Liver (tissue), 3 donors: ENCODE measurements at regions not wholly inside any gene's neighbourhood (a gene's known extent, or its start where the extent isn't known, plus 50 kb on each side); places are given as distances from the start of the nearest gene placed in this dataset.

Source experiments
- ATF3 ChIP-seq: IDR thresholded peaks from 2 replicates; pipeline ENCODE4 v1.6.1; 2016; ENCODE audit warnings: antibody characterized with exemption
- CTCF ChIP-seq: fragments of 150-350 bp; IDR thresholded peaks from 2 replicates; pipeline ENCODE4 v1.5.1; 2017; ENCODE audit warnings: improper control_type of control experiment, low read depth, low read length; ENCODE audit not compliant: missing input control
- GABPA ChIP-seq, 2 donors: IDR thresholded peaks in 1 of 2; conservative IDR thresholded peaks in 1 of 2; 2 replicates each; pipeline ENCODE4 v1.6.1; 2016; ENCODE audit warnings: antibody characterized with exemption in 2 of 2, mild to moderate bottlenecking in 1 of 2, moderate library complexity in 1 of 2
- JUND ChIP-seq, 2 donors: IDR thresholded peaks; 2 replicates each; pipeline ENCODE4 v1.6.1; 2016; ENCODE audit warnings: antibody characterized with exemption in 2 of 2
- MAX ChIP-seq: IDR thresholded peaks from 2 replicates; pipeline ENCODE4 v1.6.1; 2016; ENCODE audit warnings: antibody characterized with exemption
- NR2F2 ChIP-seq: IDR thresholded peaks from 2 replicates; pipeline ENCODE4 v1.6.1; 2016; ENCODE audit warnings: antibody characterized with exemption
- RAD21 ChIP-seq, 2 donors: IDR thresholded peaks; 2 replicates each; pipeline ENCODE4 v1.6.1; 2016; ENCODE audit warnings: antibody characterized with exemption in 2 of 2, mild to moderate bottlenecking in 2 of 2
- REST ChIP-seq: IDR thresholded peaks from 2 replicates; pipeline ENCODE4 v1.6.1; 2016; ENCODE audit warnings: antibody characterized with exemption, mild to moderate bottlenecking
- TAF1 ChIP-seq: conservative IDR thresholded peaks from 2 replicates; pipeline ENCODE4 v1.6.1; 2016; ENCODE audit warnings: antibody characterized with exemption, mild to moderate bottlenecking
- YY1 ChIP-seq: IDR thresholded peaks from 2 replicates; pipeline ENCODE4 v1.6.1; 2016; ENCODE audit warnings: antibody characterized with exemption, mild to moderate bottlenecking
- TF ChIP-seq, protein P1 (sequence below): IDR thresholded peaks from 2 replicates; pipeline ENCODE4 v1.6.1; 2016; ENCODE audit warnings: antibody characterized with exemption
- donor health status: healthy.
- donor health status: healthy.

DNA sequence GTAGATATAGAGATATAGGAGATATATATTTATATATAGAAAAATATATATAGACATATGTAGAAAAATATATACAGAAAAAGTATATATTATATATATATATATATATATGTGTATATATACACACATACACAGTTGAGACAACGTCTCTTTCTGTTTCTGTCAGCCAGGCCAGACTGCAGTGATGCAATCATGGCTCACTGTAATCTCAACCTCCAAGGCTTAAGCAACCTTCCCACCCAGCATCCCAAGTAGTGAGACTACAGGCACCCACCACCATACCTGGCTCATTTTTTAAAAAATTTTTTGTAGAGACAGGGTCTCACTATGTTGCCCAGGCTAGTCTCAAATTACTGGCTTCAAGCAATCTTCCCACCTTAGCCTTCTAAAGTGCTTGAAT is 426.3 kb downstream of the GPM6A start:
- TF ChIP-seq CTCF (no peak), YY1 (no peak), REST (no peak), MAX (no peak), JUND (IDR thresholded peaks at IDR 0.05) (no peak), TAF1 (no peak), ATF3 (no peak), RAD21 (IDR thresholded peaks at IDR 0.05) (no peak), NR2F2 (no peak), GABPA (IDR thresholded peaks at IDR 0.05 in 1 of 2, conservative IDR thresholded peaks at IDR 0.05 in 1 of 2) (no peak)
- TF ChIP-seq, protein P1, sequence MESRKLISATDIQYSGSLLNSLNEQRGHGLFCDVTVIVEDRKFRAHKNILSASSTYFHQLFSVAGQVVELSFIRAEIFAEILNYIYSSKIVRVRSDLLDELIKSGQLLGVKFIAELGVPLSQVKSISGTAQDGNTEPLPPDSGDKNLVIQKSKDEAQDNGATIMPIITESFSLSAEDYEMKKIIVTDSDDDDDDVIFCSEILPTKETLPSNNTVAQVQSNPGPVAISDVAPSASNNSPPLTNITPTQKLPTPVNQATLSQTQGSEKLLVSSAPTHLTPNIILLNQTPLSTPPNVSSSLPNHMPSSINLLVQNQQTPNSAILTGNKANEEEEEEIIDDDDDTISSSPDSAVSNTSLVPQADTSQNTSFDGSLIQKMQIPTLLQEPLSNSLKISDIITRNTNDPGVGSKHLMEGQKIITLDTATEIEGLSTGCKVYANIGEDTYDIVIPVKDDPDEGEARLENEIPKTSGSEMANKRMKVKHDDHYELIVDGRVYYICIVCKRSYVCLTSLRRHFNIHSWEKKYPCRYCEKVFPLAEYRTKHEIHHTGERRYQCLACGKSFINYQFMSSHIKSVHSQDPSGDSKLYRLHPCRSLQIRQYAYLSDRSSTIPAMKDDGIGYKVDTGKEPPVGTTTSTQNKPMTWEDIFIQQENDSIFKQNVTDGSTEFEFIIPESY: no peak
